ENCODE measurements at regions not wholly inside any gene's neighbourhood (a gene's known extent, or its start where the extent isn't known, plus 50 kb on each side); places are given as distances from the start of the nearest gene placed in this dataset.

- no peak overlapping the region for H3K4me3 ChIP-seq (ENCODE audit: low read depth, low read length)
- no peak for TF ChIP-seq CTCF (IDR thresholded peaks at IDR 0.05; ENCODE audit: low read depth, low read length)
Observed at GRCh38 chr1:219459351-219460080, 153.4 kb downstream of the ZC3H11B start.

- TF ChIP-seq CTCF (IDR thresholded peaks at IDR 0.05; ENCODE audit: low read depth, low read length), result no peak
- no peak overlapping the region for H3K4me3 ChIP-seq (ENCODE audit: low read depth, low read length)
Observed at GRCh38 chr1:219446288-219446687, 166.6 kb downstream of the ZC3H11B start.

GRCh38 chr1:219445864-219446263 lies 167.0 kb downstream of the ZC3H11B start:
- no peak overlapping the region for H3K4me3 ChIP-seq (ENCODE audit: low read depth, low read length)
- TF ChIP-seq CTCF (IDR thresholded peaks at IDR 0.05; ENCODE audit: low read depth, low read length), result no peak

GRCh38 chr1:219444474-219444873 lies 168.4 kb downstream of the ZC3H11B start:
- no peak for TF ChIP-seq CTCF (IDR thresholded peaks at IDR 0.05; ENCODE audit: low read depth, low read length)
- H3K4me3 ChIP-seq (ENCODE audit: low read depth, low read length), result no peak overlapping the region

- no peak for TF ChIP-seq CTCF (IDR thresholded peaks at IDR 0.05; ENCODE audit: low read depth, low read length)
- H3K4me3 ChIP-seq (ENCODE audit: low read depth, low read length), result no peak overlapping the region
Observed at GRCh38 chr1:219443763-219444162, 169.1 kb downstream of the ZC3H11B start.

- H3K4me3 ChIP-seq (ENCODE audit: low read depth, low read length), result no peak overlapping the region
- TF ChIP-seq CTCF (IDR thresholded peaks at IDR 0.05; ENCODE audit: low read depth, low read length), result no peak
Observed at GRCh38 chr1:219442611-219443061, 170.3 kb downstream of the ZC3H11B start.

- TF ChIP-seq CTCF (IDR thresholded peaks at IDR 0.05; ENCODE audit: low read depth, low read length), result no peak
- no peak overlapping the region for H3K4me3 ChIP-seq (ENCODE audit: low read depth, low read length)
Observed at GRCh38 chr1:219441884-219442283, 171.0 kb downstream of the ZC3H11B start.

Measured in WI38 (cell line).